Liver (tissue), 3 donors: ENCODE measurements at regions not wholly inside any gene's neighbourhood (a gene's known extent, or its start where the extent isn't known, plus 50 kb on each side); places are given as distances from the start of the nearest gene placed in this dataset.
"Not testable (repeated sequence)": the region's sequence is repeated elsewhere in the genome, so short reads cannot be mapped to it uniquely, and the experiment has no call there.

Experiments
- CTCF ChIP-seq: fragments of 150-350 bp; IDR thresholded peaks from 2 replicates; pipeline ENCODE4 v1.5.1; 2017; ENCODE audit warnings: improper control_type of control experiment, low read depth, low read length; ENCODE audit not compliant: missing input control
- EGR1 ChIP-seq, 2 donors: IDR thresholded peaks; 2 replicates each; pipeline ENCODE4 v1.6.1; 2016 to 2018; ENCODE audit warnings: antibody characterized with exemption in 2 of 2, low read depth in 2 of 2
- GABPA ChIP-seq, 2 donors: IDR thresholded peaks in 1 of 2; conservative IDR thresholded peaks in 1 of 2; 2 replicates each; pipeline ENCODE4 v1.6.1; 2016; ENCODE audit warnings: antibody characterized with exemption in 2 of 2, mild to moderate bottlenecking in 1 of 2, moderate library complexity in 1 of 2
- JUND ChIP-seq, 2 donors: IDR thresholded peaks; 2 replicates each; pipeline ENCODE4 v1.6.1; 2016; ENCODE audit warnings: antibody characterized with exemption in 2 of 2
- MAX ChIP-seq: IDR thresholded peaks from 2 replicates; pipeline ENCODE4 v1.6.1; 2016; ENCODE audit warnings: antibody characterized with exemption
- RAD21 ChIP-seq, 2 donors: IDR thresholded peaks; 2 replicates each; pipeline ENCODE4 v1.6.1; 2016; ENCODE audit warnings: antibody characterized with exemption in 2 of 2, mild to moderate bottlenecking in 2 of 2
- REST ChIP-seq: IDR thresholded peaks from 2 replicates; pipeline ENCODE4 v1.6.1; 2016; ENCODE audit warnings: antibody characterized with exemption, mild to moderate bottlenecking
- TAF1 ChIP-seq: conservative IDR thresholded peaks from 2 replicates; pipeline ENCODE4 v1.6.1; 2016; ENCODE audit warnings: antibody characterized with exemption, mild to moderate bottlenecking
- YY1 ChIP-seq: IDR thresholded peaks from 2 replicates; pipeline ENCODE4 v1.6.1; 2016; ENCODE audit warnings: antibody characterized with exemption, mild to moderate bottlenecking
- ZBTB33 ChIP-seq: IDR thresholded peaks from 2 replicates; pipeline ENCODE4 v1.6.1; 2016; ENCODE audit warnings: antibody characterized with exemption
- TF ChIP-seq, protein P1 (sequence below): IDR thresholded peaks from 2 replicates; pipeline ENCODE4 v1.6.1; 2016; ENCODE audit warnings: antibody characterized with exemption
- donor health status: healthy.
- donor health status: healthy.

GRCh38 chr17:15833890-15834289, 101.8 kb downstream of the TBC1D26 start:
- not testable (repeated sequence) for TF ChIP-seq YY1; CTCF; REST; TAF1; EGR1 (IDR thresholded peaks at IDR 0.05; ENCODE audit: low read depth in 2 of 2); JUND (IDR thresholded peaks at IDR 0.05); RAD21 (IDR thresholded peaks at IDR 0.05); ZBTB33; GABPA (IDR thresholded peaks at IDR 0.05 in 1 of 2, conservative IDR thresholded peaks at IDR 0.05 in 1 of 2); MAX
- TF ChIP-seq, protein P1, sequence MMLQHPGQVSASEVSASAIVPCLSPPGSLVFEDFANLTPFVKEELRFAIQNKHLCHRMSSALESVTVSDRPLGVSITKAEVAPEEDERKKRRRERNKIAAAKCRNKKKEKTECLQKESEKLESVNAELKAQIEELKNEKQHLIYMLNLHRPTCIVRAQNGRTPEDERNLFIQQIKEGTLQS = not testable (repeated sequence)
